ENCODE measurements at regions not wholly inside any gene's neighbourhood (a gene's known extent, or its start where the extent isn't known, plus 50 kb on each side); places are given as distances from the start of the nearest gene placed in this dataset.
A peak's percentile ranks its signal among the peaks of the same experiment; 100 is the strongest.

DNA sequence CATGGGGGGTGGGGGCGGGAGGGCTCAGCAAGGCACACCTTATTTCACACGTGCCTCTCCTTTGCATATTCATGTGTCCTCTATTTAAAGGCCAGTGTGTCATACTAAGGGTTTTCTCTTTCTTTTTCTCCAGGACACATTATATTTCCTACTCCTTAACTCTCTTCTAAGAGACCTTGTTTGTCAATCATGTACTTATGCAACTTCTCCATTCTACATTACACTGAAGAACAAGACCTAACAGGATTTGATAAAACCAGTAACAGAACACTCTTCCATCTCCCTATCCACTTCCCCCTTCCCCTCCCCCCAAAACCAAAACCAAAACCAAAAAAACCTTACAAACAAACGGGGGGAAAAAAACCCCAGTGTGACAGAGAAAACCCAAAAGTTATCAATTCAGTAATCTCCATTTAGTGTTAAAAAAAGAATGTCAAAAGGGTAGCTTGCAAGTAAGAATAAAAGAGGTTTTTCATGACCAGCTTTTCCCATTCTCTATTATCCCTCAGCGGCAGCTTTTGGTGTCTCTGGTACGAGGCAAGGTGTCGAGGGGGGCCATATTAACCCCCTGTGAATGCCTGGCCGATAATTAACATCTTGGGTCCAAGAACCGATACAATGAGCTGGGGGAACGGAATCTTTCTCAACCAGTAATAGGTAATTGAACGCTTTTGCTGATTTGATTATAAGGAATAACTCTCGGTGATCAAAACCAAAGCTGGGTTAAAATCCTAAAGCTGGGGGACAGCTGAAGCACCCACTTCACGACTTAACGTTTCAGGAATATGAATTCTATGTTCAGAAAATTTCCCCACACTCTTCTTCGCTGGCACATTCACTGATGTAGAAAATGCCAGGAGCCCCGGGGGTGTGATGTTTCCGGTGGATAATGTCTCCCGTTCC is 191.0 kb upstream of the TCF4 start:
- Histone ChIP-seq H2AFZ (ENCODE audit: low read depth, low read length) (0 out of 2 replicates have a peak overlapping the region, but pooled peaks have one; percentile 48), H3K36me3 (ENCODE audit: control insufficient read depth, insufficient read depth, low read length) (no peaks in the 10 kb centered on the region), H3K27ac (ENCODE audit: extremely low read depth, low read depth, low read length) (no peak overlapping the region), H3K9me1 (ENCODE audit: control insufficient read depth, insufficient read depth, low read length) (no peaks in the 10 kb centered on the region), H3K4me2 (ENCODE audit: insufficient read depth, low read length) (peak overlapping the region; percentile 55), H3K4me1 (replicated peaks in 1 of 2; ENCODE audit: control insufficient read depth in 2 of 2, insufficient read depth in 2 of 2, low read length in 2 of 2) (peaks cover 0 to 10% of the 10 kb centered on the region in 2 experiments; a peak in 4 of 5 replicates), H3K9me3 (replicated peaks; ENCODE audit: control insufficient read depth, insufficient read depth, low read depth, low read length) (no peaks in the 10 kb centered on the region; the same call in 1 of the 2 replicates), H3K27me3 (ENCODE audit: control insufficient read depth in 2 of 2, insufficient read depth in 2 of 2, low read length in 2 of 2) (no peaks in the 10 kb centered on the region), H3K9ac (ENCODE audit: insufficient read depth in 1 of 2, low read depth in 2 of 2, low read length in 2 of 2) (no peak overlapping the region), H3K4me3 (peak overlapping the region; percentile 22; the same call in 1 of the 2 replicates), H4K20me1 (replicated peaks; ENCODE audit: control insufficient read depth, insufficient read depth, low read length) (no peaks in the 10 kb centered on the region), H3K79me2 (ENCODE audit: control insufficient read depth, insufficient read depth, low read length) (no peaks in the 10 kb centered on the region)
- BruUV-seq (replicated peaks) = no TSS peak
- intact Hi-C loops (cut with micrococcal nuclease) (no loop called here), in situ Hi-C loops (cut with MboI) (loop anchor here (10.0 to 25.0 kb wide), 2 partner anchors 364 to 542 kb away; no protein-coding TSS in a partner anchor)
- ChIA-PET POLR2A (no interaction called here), CTCF (ENCODE audit: low intra/inter-chr PET ratio) (no interaction called here)
- FAIRE-seq (peak; percentile 19), ATAC-seq (no peak; the same call in 2 of the 3 replicates), DNase-seq (ENCODE audit: extremely low read depth in 1 of 4, low spot score in 3 of 4) (no peak)
- WGBS (ENCODE audit: insufficient coverage, low coverage, missing lambda C conversion rate) = 41% methylated on average over 14 of the region's 17 CpGs
- TF ChIP-seq CEBPB (tag; IDR thresholded peaks at IDR 0.05) = peak; percentile 29; the same call in 1 of the 2 replicates
- peak; percentile 18; the same call in 1 of the 2 replicates for TF ChIP-seq VEZF1 (CRISPR knock-in tag; IDR thresholded peaks at IDR 0.05)
- TF ChIP-seq, protein P1, sequence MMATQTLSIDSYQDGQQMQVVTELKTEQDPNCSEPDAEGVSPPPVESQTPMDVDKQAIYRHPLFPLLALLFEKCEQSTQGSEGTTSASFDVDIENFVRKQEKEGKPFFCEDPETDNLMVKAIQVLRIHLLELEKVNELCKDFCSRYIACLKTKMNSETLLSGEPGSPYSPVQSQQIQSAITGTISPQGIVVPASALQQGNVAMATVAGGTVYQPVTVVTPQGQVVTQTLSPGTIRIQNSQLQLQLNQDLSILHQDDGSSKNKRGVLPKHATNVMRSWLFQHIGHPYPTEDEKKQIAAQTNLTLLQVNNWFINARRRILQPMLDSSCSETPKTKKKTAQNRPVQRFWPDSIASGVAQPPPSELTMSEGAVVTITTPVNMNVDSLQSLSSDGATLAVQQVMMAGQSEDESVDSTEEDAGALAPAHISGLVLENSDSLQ (IDR thresholded peaks at IDR 0.05) = peak; percentile 69; the same call in 1 of the 2 replicates
- TF ChIP-seq ZKSCAN3 (CRISPR knock-in tag; IDR thresholded peaks at IDR 0.05) = no peak
- TF ChIP-seq SPI1 (IDR thresholded peaks at IDR 0.05; ENCODE audit: borderline replicate concordance, low read depth, low read length) = peak; percentile 14; the same call in 1 of the 2 replicates
